Nephron progenitor cell (in vitro differentiated cells): ENCODE measurements at regions not wholly inside any gene's neighbourhood (a gene's known extent, or its start where the extent isn't known, plus 50 kb on each side); places are given as distances from the start of the nearest gene placed in this dataset.

Source experiments
- DNase-seq: peaks from one replicate; pipeline ENCODE4 v3.0.0; 2021
- H3K27ac Mint-ChIP-seq: 2 replicates; pipeline ENCODE4 v1.8.0; 2021; ENCODE audit warnings: mild to moderate bottlenecking, moderate library complexity, mixed read lengths
- H3K27me3 Mint-ChIP-seq: 2 replicates; pipeline ENCODE4 v1.8.0; 2021; ENCODE audit warnings: mild to moderate bottlenecking, low read depth, mixed read lengths; ENCODE audit not compliant: poor library complexity
- H3K36me3 Mint-ChIP-seq: 2 replicates; pipeline ENCODE4 v1.8.0; 2021; ENCODE audit warnings: low read depth, mixed read lengths
- H3K4me1 Mint-ChIP-seq: 2 replicates; pipeline ENCODE4 v1.8.0; 2021; ENCODE audit warnings: mixed read lengths
- H3K4me3 Mint-ChIP-seq: 2 replicates; pipeline ENCODE4 v1.8.0; 2021; ENCODE audit warnings: mild to moderate bottlenecking, moderate library complexity, mixed read lengths
- H3K9me3 Mint-ChIP-seq: 2 replicates; pipeline ENCODE4 v1.8.0; 2021; ENCODE audit warnings: mild to moderate bottlenecking, moderate library complexity, mixed read lengths
- CTCF ChIP-seq: fragments of 200-600 bp; sonication (generic); IDR thresholded peaks from 2 replicates; pipeline ENCODE4 v1.5.0; 2021; ENCODE audit warnings: antibody characterized with exemption

- no peak for TF ChIP-seq CTCF
- Mint-ChIP-seq H3K27me3 (no peaks in the 10 kb centered on the region), H3K36me3 (no peaks in the 10 kb centered on the region), H3K4me1 (no peaks in the 10 kb centered on the region), H3K27ac (no peak overlapping the region), H3K9me3 (no peaks in the 10 kb centered on the region), H3K4me3 (no peak overlapping the region)
- no peak for DNase-seq
Measured at GRCh38 chr2:180352620-180353019, 345.5 kb upstream of the CWC22 start.

- Mint-ChIP-seq H3K4me1 (no peaks in the 10 kb centered on the region), H3K36me3 (no peaks in the 10 kb centered on the region), H3K4me3 (no peak overlapping the region), H3K27me3 (no peaks in the 10 kb centered on the region), H3K27ac (no peak overlapping the region), H3K9me3 (no peaks in the 10 kb centered on the region)
- TF ChIP-seq CTCF = no peak
- DNase-seq = no peak
Measured at GRCh38 chr2:180349809-180350208, 342.7 kb upstream of the CWC22 start.

GRCh38 chr2:180343528-180344345 is 336.6 kb upstream of the CWC22 start:
- H3K4me3 Mint-ChIP-seq = no peak overlapping the region
- no peak for TF ChIP-seq CTCF
- H3K4me1 Mint-ChIP-seq = no peaks in the 10 kb centered on the region
- no peak for DNase-seq
- H3K27me3 Mint-ChIP-seq = no peaks in the 10 kb centered on the region
- no peaks in the 10 kb centered on the region for H3K36me3 Mint-ChIP-seq
- peaks cover 3% of the 10 kb centered on the region for H3K9me3 Mint-ChIP-seq
- no peak overlapping the region for H3K27ac Mint-ChIP-seq

- TF ChIP-seq CTCF = no peak
- Mint-ChIP-seq H3K4me1 (no peaks in the 10 kb centered on the region), H3K27ac (no peak overlapping the region), H3K4me3 (no peak overlapping the region), H3K27me3 (no peaks in the 10 kb centered on the region), H3K36me3 (no peaks in the 10 kb centered on the region), H3K9me3 (peaks cover 39% of the 10 kb centered on the region)
- no peak for DNase-seq
Measured at GRCh38 chr2:180337136-180337535, 330.0 kb upstream of the CWC22 start.

GRCh38 chr2:180336550-180336949 is 329.5 kb upstream of the CWC22 start:
- TF ChIP-seq CTCF = no peak
- H3K4me3 Mint-ChIP-seq = no peak overlapping the region
- no peaks in the 10 kb centered on the region for H3K36me3 Mint-ChIP-seq
- H3K27me3 Mint-ChIP-seq = no peaks in the 10 kb centered on the region
- no peak for DNase-seq
- no peaks in the 10 kb centered on the region for H3K4me1 Mint-ChIP-seq
- H3K9me3 Mint-ChIP-seq = peaks cover 39% of the 10 kb centered on the region
- no peak overlapping the region for H3K27ac Mint-ChIP-seq

GRCh38 chr2:180334514-180334913 is 327.4 kb upstream of the CWC22 start:
- no peaks in the 10 kb centered on the region for H3K4me1 Mint-ChIP-seq
- H3K9me3 Mint-ChIP-seq = peaks cover 36% of the 10 kb centered on the region
- no peaks in the 10 kb centered on the region for H3K36me3 Mint-ChIP-seq
- no peak overlapping the region for H3K27ac Mint-ChIP-seq
- H3K4me3 Mint-ChIP-seq = no peak overlapping the region
- no peaks in the 10 kb centered on the region for H3K27me3 Mint-ChIP-seq
- no peak for TF ChIP-seq CTCF
- DNase-seq = no peak
